HuH-7 (cell line): ENCODE measurements at regions not wholly inside any gene's neighbourhood (a gene's known extent, or its start where the extent isn't known, plus 50 kb on each side); places are given as distances from the start of the nearest gene placed in this dataset.
A peak's percentile ranks its signal among the peaks of the same experiment; 100 is the strongest.

Experiments used
- DNase-seq: peaks from one replicate; pipeline ENCODE4 v3.0.0; 2011; ENCODE audit warnings: low spot score

GRCh38 chr17:79192503-79193351 lies 118.1 kb downstream of the ENGASE start:
- peak; percentile 83 for DNase-seq

- DNase-seq: no peak
Observed at GRCh38 chr17:79191270-79191934, 116.8 kb downstream of the ENGASE start.

DNA sequence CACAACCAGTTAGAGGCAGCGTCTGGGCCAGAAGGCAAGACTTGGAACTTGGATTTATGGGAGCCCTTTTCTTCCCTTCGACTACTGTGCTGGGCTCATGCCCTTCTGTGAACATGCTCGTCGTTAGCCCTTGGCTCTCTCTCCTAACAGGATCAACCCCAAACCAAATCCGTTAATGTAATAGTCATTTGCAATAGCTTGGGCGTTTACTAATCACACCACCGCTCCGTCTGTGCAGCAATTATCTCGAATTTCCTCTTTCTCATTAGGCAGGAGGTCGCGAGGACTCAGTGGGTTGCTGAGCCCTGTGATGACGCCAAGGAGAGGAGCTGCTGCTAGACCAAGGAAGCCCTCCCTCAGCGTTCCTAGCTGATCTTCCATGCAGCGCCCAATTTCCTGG lies 114.7 kb downstream of the ENGASE start:
- no peak for DNase-seq

- DNase-seq: no peak
Observed at GRCh38 chr17:79188685-79189084, 114.1 kb downstream of the ENGASE start.

DNA sequence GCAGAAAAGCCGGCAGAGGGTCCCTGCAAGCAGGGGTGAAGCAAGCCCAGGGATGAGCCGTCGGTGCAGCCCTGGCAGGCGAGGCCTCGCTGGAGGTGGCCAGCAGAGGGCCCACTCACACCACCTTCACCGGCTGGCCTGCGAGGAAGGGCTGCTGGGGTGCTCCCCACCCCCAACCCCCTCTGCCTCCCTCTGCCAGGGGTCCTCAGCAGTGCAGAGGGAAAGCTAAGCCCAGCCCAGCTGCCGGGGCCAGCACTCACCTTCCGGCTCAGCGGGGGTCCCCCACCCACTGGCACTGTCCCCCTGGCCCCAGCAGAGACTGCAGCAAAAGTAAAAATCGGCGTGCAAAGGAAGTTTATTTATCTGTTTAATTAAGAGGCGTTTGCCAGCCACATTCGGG lies 113.4 kb downstream of the ENGASE start:
- peak; percentile 82 for DNase-seq

DNA sequence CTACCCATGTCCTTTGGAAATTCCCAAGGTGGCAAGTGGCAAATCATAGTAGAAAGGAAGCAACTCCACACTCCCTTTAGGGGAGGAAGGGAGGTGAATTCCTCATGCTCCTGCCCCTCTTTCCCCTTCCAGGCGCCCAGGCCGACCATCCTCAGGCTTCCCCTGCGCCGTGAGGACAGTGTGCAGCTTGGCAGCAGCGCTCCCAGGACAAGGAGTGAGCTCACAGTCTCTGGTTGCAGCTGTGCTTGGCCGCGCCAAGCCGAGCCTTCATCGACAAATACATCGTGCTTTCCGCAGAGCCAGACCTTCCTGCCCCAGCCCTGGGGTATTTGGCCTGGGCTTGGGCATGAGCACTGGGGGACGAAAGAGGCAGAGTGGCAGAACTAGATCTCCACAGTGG lies 112.6 kb downstream of the ENGASE start:
- no peak for DNase-seq

GRCh38 chr17:79186406-79186805 lies 111.8 kb downstream of the ENGASE start:
- DNase-seq: no peak

- DNase-seq: no peak
Observed at GRCh38 chr17:79185671-79186070, 111.0 kb downstream of the ENGASE start.

DNA sequence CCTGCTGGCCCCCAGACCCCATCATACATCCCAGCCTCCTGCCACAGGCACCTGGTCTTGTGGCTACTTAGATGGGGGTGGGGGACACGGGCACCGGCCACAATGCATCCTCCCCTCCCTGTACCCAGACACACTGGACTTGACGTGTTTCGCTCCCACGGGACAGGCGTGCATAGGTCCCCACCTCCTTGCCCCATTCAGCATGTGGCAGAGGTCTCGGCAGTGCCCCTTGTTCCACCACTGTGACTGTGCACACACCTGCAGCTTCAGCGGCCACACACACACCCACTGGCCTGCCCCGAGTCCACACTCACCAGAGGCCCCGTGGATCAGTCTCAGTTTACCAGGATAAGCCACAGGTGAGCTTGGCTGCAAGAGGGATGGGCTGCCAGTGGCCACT lies 109.6 kb downstream of the ENGASE start:
- no peak for DNase-seq

GRCh38 chr17:79183293-79184158 lies 108.9 kb downstream of the ENGASE start:
- no peak for DNase-seq

GRCh38 chr17:79183043-79183292 lies 108.3 kb downstream of the ENGASE start:
- no peak for DNase-seq

DNA sequence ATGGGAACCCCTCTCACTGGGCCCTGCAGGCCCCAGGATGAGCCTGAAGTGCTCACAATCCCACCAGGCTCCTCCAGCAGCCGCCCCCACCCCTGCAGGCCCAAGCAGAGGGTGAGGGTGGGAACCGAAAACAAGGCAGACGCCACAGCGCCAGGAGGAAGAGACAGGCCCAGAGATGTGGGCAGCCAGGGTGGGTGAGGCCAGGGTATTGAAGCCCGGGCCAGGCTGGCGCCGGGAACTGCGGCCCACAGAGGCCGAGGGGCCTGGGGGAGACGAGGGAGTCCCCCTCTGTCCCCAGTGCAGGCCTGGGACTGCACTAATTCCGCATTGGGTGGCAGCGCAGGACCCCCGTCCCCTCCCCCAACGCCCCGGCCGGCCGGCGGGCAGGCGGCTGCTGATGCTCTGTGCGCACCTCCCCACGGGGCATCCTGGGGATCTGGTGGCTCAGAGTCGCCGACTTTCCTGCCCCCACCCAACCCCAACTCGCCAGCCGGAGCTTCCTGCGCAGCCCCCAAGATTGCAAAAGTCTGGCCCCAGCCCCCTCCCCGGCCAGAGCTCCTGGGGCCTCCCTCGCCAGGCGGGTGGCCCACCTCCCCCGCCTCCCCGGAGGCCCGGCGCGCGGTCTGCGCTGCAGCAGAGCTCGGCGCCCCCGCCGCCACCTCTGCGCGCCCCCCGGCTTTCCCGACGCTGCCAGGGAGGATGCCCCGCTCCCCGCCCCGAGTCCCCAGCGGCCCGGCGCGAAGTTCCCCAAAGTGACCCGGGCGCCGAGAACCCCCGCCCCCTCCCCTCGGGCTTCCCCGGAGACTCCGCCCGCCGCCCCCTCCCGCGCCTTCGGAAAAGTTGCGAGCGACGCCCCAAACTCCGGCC lies 107.8 kb downstream of the ENGASE start:
- no peak for DNase-seq

DNA sequence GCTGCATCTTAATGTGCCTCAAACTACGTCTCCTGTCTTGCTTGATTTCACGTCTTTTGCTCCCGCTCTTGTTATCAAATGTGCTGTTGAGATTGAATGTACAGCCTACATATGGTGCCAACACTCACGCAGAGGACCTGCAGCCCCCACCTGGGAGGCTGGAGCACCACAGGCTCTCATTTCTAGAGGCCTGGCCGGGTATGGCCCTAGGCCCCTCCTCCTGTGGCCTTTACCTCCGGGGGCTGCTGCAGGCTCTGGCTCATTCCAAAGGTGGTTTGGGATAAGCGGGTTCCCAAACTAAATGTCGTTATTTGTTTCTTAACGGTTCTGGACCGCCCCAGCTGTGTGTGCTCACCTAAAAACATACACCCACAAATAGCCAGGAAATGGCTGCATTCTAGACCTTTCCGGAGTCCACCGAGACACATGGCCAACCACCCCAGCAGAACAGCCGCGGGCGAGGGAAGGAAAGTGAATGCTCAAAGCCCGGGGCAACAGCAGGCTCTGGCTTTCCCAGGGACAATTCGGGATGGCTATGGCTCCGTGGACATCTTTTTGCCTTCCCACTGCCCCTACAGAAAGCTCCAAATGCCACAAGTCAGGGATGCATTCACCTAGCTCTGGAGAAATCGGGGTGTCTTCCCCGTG lies 105.9 kb downstream of the ENGASE start:
- no peak for DNase-seq

GRCh38 chr17:79179334-79179733 lies 104.7 kb downstream of the ENGASE start:
- DNase-seq: no peak

DNA sequence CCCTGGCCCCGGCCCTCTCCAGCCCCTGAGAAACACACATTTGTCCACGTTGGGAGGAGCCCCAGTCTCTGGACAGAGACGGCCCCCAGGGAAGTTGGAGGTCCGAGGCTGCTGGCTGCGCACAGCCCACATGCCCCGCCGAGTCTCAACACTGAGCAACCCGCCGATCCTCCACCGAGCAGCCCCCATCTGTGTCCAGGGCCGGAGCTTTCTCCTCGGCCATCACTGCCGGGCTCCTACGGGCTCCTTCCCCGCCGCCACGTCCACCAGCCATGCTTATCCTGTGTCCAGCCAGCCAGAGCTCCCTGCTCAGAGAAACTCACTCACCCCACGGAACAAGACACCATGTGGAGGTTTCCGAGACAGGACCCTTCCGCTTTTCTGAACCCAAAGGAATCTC lies 103.3 kb downstream of the ENGASE start:
- DNase-seq: no peak

DNA sequence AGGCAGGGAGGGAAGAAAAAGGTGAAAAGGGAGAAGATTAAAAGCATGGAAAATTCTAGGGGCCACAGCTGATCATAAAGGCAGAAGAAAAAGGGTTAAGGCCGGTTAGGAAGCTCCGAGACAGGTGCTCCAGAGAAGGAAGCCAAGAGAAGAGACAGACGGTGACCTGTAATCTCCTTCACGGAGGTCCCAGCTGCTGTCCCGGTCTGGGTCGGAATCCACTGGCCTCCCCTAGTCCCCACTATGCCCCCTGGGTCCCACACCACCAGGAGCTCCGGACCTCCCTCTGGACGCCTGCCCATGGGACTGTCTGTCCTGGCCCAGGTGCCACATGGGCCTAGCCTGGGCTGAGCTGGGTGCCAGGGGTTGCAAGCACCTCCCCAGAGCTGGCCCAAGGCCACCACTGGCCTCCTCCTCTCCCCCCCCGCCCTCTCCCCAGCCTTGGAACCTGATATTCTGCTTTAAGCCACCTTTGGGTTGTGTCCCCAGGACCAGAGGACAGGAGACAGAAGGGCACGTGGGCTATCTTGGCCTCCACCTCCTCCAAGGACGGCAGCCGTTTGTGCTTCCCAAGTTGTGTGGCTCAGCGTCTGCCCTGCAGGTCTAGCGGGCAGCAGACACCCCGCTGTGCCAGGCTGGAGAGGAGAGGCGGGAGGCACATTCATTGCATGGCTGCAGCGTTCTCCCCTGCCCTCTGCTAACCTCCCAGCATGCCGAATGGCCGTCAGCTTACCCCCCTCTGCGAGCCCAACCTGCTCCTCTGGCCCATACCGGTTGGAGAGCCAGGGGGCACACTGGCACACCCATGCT lies 102.4 kb downstream of the ENGASE start:
- no peak for DNase-seq

GRCh38 chr17:79174905-79175856 lies 100.6 kb downstream of the ENGASE start:
- DNase-seq: no peak

DNA sequence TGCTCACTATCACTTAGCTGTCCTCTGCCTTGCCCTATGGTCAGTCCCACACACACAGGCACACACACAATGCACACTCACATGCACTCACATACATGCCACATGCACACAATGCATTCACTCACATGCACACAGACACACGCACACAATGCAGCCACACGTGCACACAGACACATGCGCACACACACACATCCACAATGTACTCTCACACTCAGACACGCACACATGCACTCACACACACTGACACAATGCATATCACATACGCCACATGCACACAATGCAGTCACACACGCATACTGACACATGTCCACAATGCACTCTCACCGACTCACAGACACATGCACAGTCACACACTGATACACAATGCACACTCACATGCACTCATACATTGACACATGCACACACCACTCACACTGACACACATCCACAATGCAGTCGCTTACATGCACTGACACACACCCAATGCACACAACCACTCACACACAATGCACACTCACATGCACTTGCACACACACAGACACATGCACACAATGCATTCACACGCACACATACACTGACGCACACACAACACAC lies 99.7 kb downstream of the ENGASE start:
- DNase-seq: no peak

GRCh38 chr17:79171188-79171587 lies 96.6 kb downstream of the ENGASE start:
- no peak for DNase-seq
